ENCODE measurements at regions not wholly inside any gene's neighbourhood (a gene's known extent, or its start where the extent isn't known, plus 50 kb on each side); places are given as distances from the start of the nearest gene placed in this dataset.

GRCh38 chr13:67443923-67444322, 213.8 kb upstream of the PCDH9 start:
- H3K4me3 ChIP-seq (ENCODE audit: low read depth, low read length), result no peak overlapping the region
- TF ChIP-seq CTCF (IDR thresholded peaks at IDR 0.05; ENCODE audit: low read depth, low read length), result no peak

GRCh38 chr13:67440236-67440975, 210.3 kb upstream of the PCDH9 start:
- TF ChIP-seq CTCF (IDR thresholded peaks at IDR 0.05; ENCODE audit: low read depth, low read length), result no peak

GRCh38 chr13:67439365-67439764, 209.2 kb upstream of the PCDH9 start:
- no peak overlapping the region for H3K4me3 ChIP-seq (ENCODE audit: low read depth, low read length)
- TF ChIP-seq CTCF (IDR thresholded peaks at IDR 0.05; ENCODE audit: low read depth, low read length), result no peak

More at GRCh38 chr13:67440236-67440975, 210.3 kb upstream of the PCDH9 start:
- no peak overlapping the region for H3K4me3 ChIP-seq (ENCODE audit: low read depth, low read length)

GRCh38 chr13:67438465-67438864, 208.3 kb upstream of the PCDH9 start:
- no peak overlapping the region for H3K4me3 ChIP-seq (ENCODE audit: low read depth, low read length)
- no peak for TF ChIP-seq CTCF (IDR thresholded peaks at IDR 0.05; ENCODE audit: low read depth, low read length)

- H3K4me3 ChIP-seq (ENCODE audit: low read depth, low read length), result no peak overlapping the region
- TF ChIP-seq CTCF (IDR thresholded peaks at IDR 0.05; ENCODE audit: low read depth, low read length), result no peak
Measured at GRCh38 chr13:67437244-67437643, 207.1 kb upstream of the PCDH9 start.

GRCh38 chr13:67421475-67421874, 191.3 kb upstream of the PCDH9 start:
- H3K4me3 ChIP-seq (ENCODE audit: low read depth, low read length), result no peak overlapping the region
- no peak for TF ChIP-seq CTCF (IDR thresholded peaks at IDR 0.05; ENCODE audit: low read depth, low read length)

- no peak overlapping the region for H3K4me3 ChIP-seq (ENCODE audit: low read depth, low read length)
- TF ChIP-seq CTCF (IDR thresholded peaks at IDR 0.05; ENCODE audit: low read depth, low read length), result peak; percentile 97
Measured at GRCh38 chr13:67416047-67416925, 186.2 kb upstream of the PCDH9 start.

Data from WI38 (cell line).